ENCODE measurements at regions not wholly inside any gene's neighbourhood (a gene's known extent, or its start where the extent isn't known, plus 50 kb on each side); places are given as distances from the start of the nearest gene placed in this dataset.

- Histone ChIP-seq H3K4me1 (ENCODE audit: control insufficient read depth, insufficient read depth, low read length) (no peaks in the 10 kb centered on the region), H2AFZ (ENCODE audit: control insufficient read depth, low read depth, low read length) (no peak overlapping the region), H4K20me1 (ENCODE audit: control insufficient read depth, insufficient read depth) (no peaks in the 10 kb centered on the region), H3K36me3 (ENCODE audit: control insufficient read depth in 2 of 2, insufficient read depth in 2 of 2, low read length in 1 of 2) (no peaks in the 10 kb centered on the region), H3K9ac (ENCODE audit: control insufficient read depth, insufficient read depth, low read length) (no peak overlapping the region), H3K79me2 (ENCODE audit: control insufficient read depth, insufficient read depth, low read length) (no peaks in the 10 kb centered on the region), H3K4me2 (ENCODE audit: control insufficient read depth, insufficient read depth) (no peak overlapping the region), H3K27ac (ENCODE audit: control insufficient read depth, insufficient read depth) (no peak overlapping the region), H3K4me3 (no peak overlapping the region), H3K27me3 (replicated peaks in 1 of 2; ENCODE audit: control insufficient read depth in 2 of 2, insufficient read depth in 2 of 2, low read length in 1 of 2) (no peaks in the 10 kb centered on the region), H3K9me3 (replicated peaks; ENCODE audit: control insufficient read depth, insufficient read depth, low read length) (no peaks in the 10 kb centered on the region)
- FAIRE-seq = peak; percentile 35
- POLR2A ChIA-PET = no interaction called here
- in situ Hi-C loops (cut with MboI) (no loop called here), intact Hi-C loops (cut with micrococcal nuclease; ENCODE audit: unreplicated experiment) (no loop called here)
- CTCF ChIA-PET = no interaction called here
- no peak for TF ChIP-seq RFX5 (IDR thresholded peaks at IDR 0.05; ENCODE audit: low read depth, low read length)
- no peak for TF ChIP-seq NFXL1 (IDR thresholded peaks at IDR 0.05; ENCODE audit: borderline replicate concordance)
- no peak for TF ChIP-seq FOXM1 (IDR thresholded peaks at IDR 0.05; ENCODE audit: low read depth, low read length)
- TF ChIP-seq HDAC6 (IDR thresholded peaks at IDR 0.05; ENCODE audit: unreplicated experiment) = no peak
- no peak for TF ChIP-seq HDAC2 (IDR thresholded peaks at IDR 0.05)
- TF ChIP-seq EZH2 (IDR thresholded peaks at IDR 0.05; ENCODE audit: borderline replicate concordance, control insufficient read depth, low read depth, low read length) = no peak
- no peak for TF ChIP-seq TCF7 (IDR thresholded peaks at IDR 0.05; ENCODE audit: borderline replicate concordance)
- TF ChIP-seq SMC3 (IDR thresholded peaks at IDR 0.05; ENCODE audit: borderline replicate concordance, low read length) = no peak
- no peak for TF ChIP-seq EP300 (IDR thresholded peaks at IDR 0.05; ENCODE audit: borderline replicate concordance in 1 of 2, control insufficient read depth in 1 of 2, low read depth in 2 of 2, low read length in 2 of 2)
- TF ChIP-seq NR2C1 (IDR thresholded peaks at IDR 0.05) = no peak
- TF ChIP-seq IKZF1 (conservative IDR thresholded peaks at IDR 0.05) = no peak
- TF ChIP-seq HCFC1 (IDR thresholded peaks at IDR 0.05; ENCODE audit: low read length) = no peak
- no peak for TF ChIP-seq NFYB (IDR thresholded peaks at IDR 0.05; ENCODE audit: insufficient read depth, low read depth, low read length)
- no peak for TF ChIP-seq EGR1 (IDR thresholded peaks at IDR 0.05; ENCODE audit: borderline replicate concordance in 1 of 2, low read depth in 2 of 2, low read length in 2 of 2)
- TF ChIP-seq ZZZ3 (IDR thresholded peaks at IDR 0.05; ENCODE audit: control insufficient read depth, insufficient read length, low read depth) = no peak
- no peak for TF ChIP-seq ZNF24 (IDR thresholded peaks at IDR 0.05)
- no peak for TF ChIP-seq GABPA (IDR thresholded peaks at IDR 0.05; ENCODE audit: low read depth)
- TF ChIP-seq ASH2L (IDR thresholded peaks at IDR 0.05; ENCODE audit: borderline replicate concordance, low read depth) = no peak
- RAD21 ChIA-PET (ENCODE audit: unreplicated experiment) = no interaction called here
- ATAC-seq = no peak
- no peak for DNase-seq (ENCODE audit: low read depth, low spot score)
- BruUV-seq (replicated peaks) = no TSS peak
- SMC1A ChIA-PET (ENCODE audit: uncharacterized antibody, unreplicated experiment) = no interaction called here
Measured at GRCh38 chr5:92800365-92800764, 780.7 kb downstream of the NR2F1-AS1 start.

Measured in GM12878 (cell line).